NT2/D1 (cell line): ENCODE measurements at regions not wholly inside any gene's neighbourhood (a gene's known extent, or its start where the extent isn't known, plus 50 kb on each side); places are given as distances from the start of the nearest gene placed in this dataset.

Experiments used
- DNase-seq: peaks from one replicate; pipeline ENCODE4 v3.0.0-alpha.2; 2011; ENCODE audit warnings: low read depth, low spot score
- H3K27me3 ChIP-seq: 2 replicates; pipeline ENCODE4 v1.6.0; 2011; ENCODE audit warnings: mild to moderate bottlenecking; ENCODE audit not compliant: insufficient read length, insufficient read depth
- H3K36me3 ChIP-seq: 2 replicates; pipeline ENCODE4 v1.6.1; 2011; ENCODE audit warnings: mild to moderate bottlenecking, low read length, mixed read lengths; ENCODE audit not compliant: insufficient read depth, insufficient read length
- H3K4me1 ChIP-seq: 2 replicates; pipeline ENCODE4 v1.5.1; 2011; ENCODE audit not compliant: insufficient read depth, insufficient read length
- H3K4me3 ChIP-seq: 2 replicates; pipeline ENCODE4 v1.5.1; 2011; ENCODE audit warnings: low read depth; ENCODE audit not compliant: insufficient read length
- H3K9ac ChIP-seq: 2 replicates; pipeline ENCODE4 v1.6.0; 2011; ENCODE audit warnings: low read depth; ENCODE audit not compliant: insufficient read length
- H3K9me3 ChIP-seq: 2 replicates; pipeline ENCODE4 v1.5.1; 2011; ENCODE audit warnings: mild to moderate bottlenecking, low read length; ENCODE audit not compliant: insufficient read depth
- SUZ12 ChIP-seq: IDR thresholded peaks from 2 replicates; pipeline ENCODE4 v1.6.1; 2011; ENCODE audit not compliant: insufficient read length, insufficient read depth; ENCODE audit errors: extremely low read depth
- YY1 ChIP-seq: IDR thresholded peaks from 2 replicates; pipeline ENCODE4 v1.6.1; 2011; ENCODE audit not compliant: insufficient read length, insufficient read depth
- ZNF274 ChIP-seq: IDR thresholded peaks from 2 replicates; pipeline ENCODE4 v1.6.1; 2011; ENCODE audit warnings: mild to moderate bottlenecking, low read depth, low read length

- TF ChIP-seq ZNF274 (no peak), SUZ12 (no peak), YY1 (no peak)
Measured at GRCh38 chr4:174138616-174139015, 144.9 kb downstream of the FBXO8 start.

GRCh38 chr4:174137698-174138097 is 145.8 kb downstream of the FBXO8 start:
- no peaks in the 10 kb centered on the region for H3K27me3 ChIP-seq
- no peak overlapping the region for H3K4me3 ChIP-seq
- H3K4me1 ChIP-seq, result no peaks in the 10 kb centered on the region
- H3K9me3 ChIP-seq, result no peaks in the 10 kb centered on the region
- no peak overlapping the region for H3K9ac ChIP-seq
- no peaks in the 10 kb centered on the region for H3K36me3 ChIP-seq
- DNase-seq, result no peak
- no peak for TF ChIP-seq ZNF274
- TF ChIP-seq SUZ12, result no peak
- no peak for TF ChIP-seq YY1

More at GRCh38 chr4:174138616-174139015, 144.9 kb downstream of the FBXO8 start:
- H3K27me3 ChIP-seq, result no peaks in the 10 kb centered on the region
- no peaks in the 10 kb centered on the region for H3K9me3 ChIP-seq
- no peaks in the 10 kb centered on the region for H3K4me1 ChIP-seq
- H3K36me3 ChIP-seq, result no peaks in the 10 kb centered on the region
- no peak for DNase-seq
- no peak overlapping the region for H3K4me3 ChIP-seq
- H3K9ac ChIP-seq, result no peak overlapping the region

- TF ChIP-seq YY1 (no peak), ZNF274 (no peak), SUZ12 (no peak)
- Histone ChIP-seq H3K9me3 (no peaks in the 10 kb centered on the region), H3K4me1 (no peaks in the 10 kb centered on the region), H3K27me3 (no peaks in the 10 kb centered on the region), H3K36me3 (no peaks in the 10 kb centered on the region), H3K9ac (no peak overlapping the region), H3K4me3 (no peak overlapping the region)
- DNase-seq, result no peak
Measured at GRCh38 chr4:174135936-174136406, 147.5 kb downstream of the FBXO8 start.

GRCh38 chr4:174135530-174135929 is 147.9 kb downstream of the FBXO8 start:
- no peak overlapping the region for H3K4me3 ChIP-seq

GRCh38 chr4:174134361-174134760 is 149.1 kb downstream of the FBXO8 start:
- no peak overlapping the region for H3K9ac ChIP-seq
- no peak for DNase-seq
- H3K4me3 ChIP-seq, result no peak overlapping the region
- H3K4me1 ChIP-seq, result no peaks in the 10 kb centered on the region
- H3K9me3 ChIP-seq, result no peaks in the 10 kb centered on the region
- no peaks in the 10 kb centered on the region for H3K36me3 ChIP-seq
- no peaks in the 10 kb centered on the region for H3K27me3 ChIP-seq
- no peak for TF ChIP-seq ZNF274

More at GRCh38 chr4:174135530-174135929, 147.9 kb downstream of the FBXO8 start:
- H3K36me3 ChIP-seq, result no peaks in the 10 kb centered on the region
- no peaks in the 10 kb centered on the region for H3K27me3 ChIP-seq
- no peak overlapping the region for H3K9ac ChIP-seq
- no peaks in the 10 kb centered on the region for H3K9me3 ChIP-seq
- no peaks in the 10 kb centered on the region for H3K4me1 ChIP-seq
- no peak for TF ChIP-seq YY1
- TF ChIP-seq SUZ12, result no peak
- no peak for TF ChIP-seq ZNF274
- DNase-seq, result no peak

GRCh38 chr4:174133551-174133950 is 149.9 kb downstream of the FBXO8 start:
- H3K9ac ChIP-seq, result no peak overlapping the region
- no peaks in the 10 kb centered on the region for H3K36me3 ChIP-seq
- H3K4me3 ChIP-seq, result no peak overlapping the region
- no peaks in the 10 kb centered on the region for H3K9me3 ChIP-seq
- TF ChIP-seq ZNF274 (no peak), YY1 (no peak), SUZ12 (no peak)
- H3K27me3 ChIP-seq, result no peaks in the 10 kb centered on the region
- no peaks in the 10 kb centered on the region for H3K4me1 ChIP-seq
- no peak for DNase-seq

GRCh38 chr4:174131901-174132300 is 151.6 kb downstream of the FBXO8 start:
- Histone ChIP-seq H3K36me3 (no peaks in the 10 kb centered on the region), H3K9ac (no peak overlapping the region), H3K27me3 (no peaks in the 10 kb centered on the region), H3K9me3 (no peaks in the 10 kb centered on the region), H3K4me1 (no peaks in the 10 kb centered on the region), H3K4me3 (no peak overlapping the region)
- TF ChIP-seq YY1 (no peak), SUZ12 (no peak), ZNF274 (no peak)
- no peak for DNase-seq
